GM12892 (cell line): ENCODE measurements at regions not wholly inside any gene's neighbourhood (a gene's known extent, or its start where the extent isn't known, plus 50 kb on each side); places are given as distances from the start of the nearest gene placed in this dataset.

Experiments used
- POLR2A ChIP-seq: IDR thresholded peaks from 2 replicates; pipeline ENCODE4 v1.6.1; 2011; ENCODE audit warnings: low read depth, low read length, control low read depth
- POLR2AphosphoS5 ChIP-seq: IDR thresholded peaks from 2 replicates; pipeline ENCODE4 v1.6.1; 2011; ENCODE audit warnings: low read depth, low read length, control low read depth
- TAF1 ChIP-seq: IDR thresholded peaks from 2 replicates; pipeline ENCODE4 v1.6.1; 2011; ENCODE audit warnings: low read depth, mild to moderate bottlenecking, control low read depth, low read length, borderline replicate concordance

DNA sequence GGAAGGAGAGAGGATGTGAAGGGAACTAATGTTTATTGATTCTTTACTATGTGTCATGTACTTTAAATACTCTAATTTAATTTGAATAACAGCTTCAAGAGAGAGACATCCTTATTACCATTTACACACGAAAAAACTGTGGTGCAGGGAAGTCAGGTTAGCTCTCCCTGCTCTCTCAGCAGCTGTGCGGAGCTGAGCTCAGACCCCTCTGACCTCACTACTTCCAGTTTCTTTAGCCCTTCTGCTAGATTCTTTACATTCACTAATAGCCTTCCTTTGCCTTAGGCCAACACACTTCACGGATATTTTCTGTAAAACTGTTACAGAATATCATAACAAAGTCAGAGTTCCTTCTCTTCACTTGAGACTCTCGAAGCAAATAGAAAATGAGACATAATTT lies 131.3 kb upstream of the ARRDC3 start:
- TF ChIP-seq POLR2A (no peak), POLR2AphosphoS5 (no peak), TAF1 (no peak)
